HCT116 (cell line): ENCODE measurements at regions not wholly inside any gene's neighbourhood (a gene's known extent, or its start where the extent isn't known, plus 50 kb on each side); places are given as distances from the start of the nearest gene placed in this dataset.

Experiments used
- ATF3 ChIP-seq: IDR thresholded peaks from 2 replicates; pipeline ENCODE4 v1.6.1; 2012
- ELF1 ChIP-seq: IDR thresholded peaks from 2 replicates; pipeline ENCODE4 v1.6.1; 2012; ENCODE audit warnings: low read depth, borderline replicate concordance
- SRF ChIP-seq: IDR thresholded peaks from 2 replicates; pipeline ENCODE4 v1.6.1; 2012; ENCODE audit warnings: low read depth
- TF ChIP-seq, protein P1 (sequence below), 3 experiments: fragments of 200-600 bp in 1 of 3; sonication (generic) in 1 of 3; IDR thresholded peaks in 2 of 3; conservative IDR thresholded peaks in 1 of 3; 2 replicates each; pipeline ENCODE4 v1.5.1; 2012 to 2017; ENCODE audit warnings: low read depth in 2 of 3, low read length in 2 of 3, antibody characterized with exemption in 1 of 3, borderline replicate concordance in 1 of 3, control low read depth in 1 of 3, mild to moderate bottlenecking in 1 of 3, mixed read lengths in 1 of 3, mixed run types in 1 of 3, moderate library complexity in 1 of 3; ENCODE audit not compliant: insufficient read depth in 1 of 3

DNA sequence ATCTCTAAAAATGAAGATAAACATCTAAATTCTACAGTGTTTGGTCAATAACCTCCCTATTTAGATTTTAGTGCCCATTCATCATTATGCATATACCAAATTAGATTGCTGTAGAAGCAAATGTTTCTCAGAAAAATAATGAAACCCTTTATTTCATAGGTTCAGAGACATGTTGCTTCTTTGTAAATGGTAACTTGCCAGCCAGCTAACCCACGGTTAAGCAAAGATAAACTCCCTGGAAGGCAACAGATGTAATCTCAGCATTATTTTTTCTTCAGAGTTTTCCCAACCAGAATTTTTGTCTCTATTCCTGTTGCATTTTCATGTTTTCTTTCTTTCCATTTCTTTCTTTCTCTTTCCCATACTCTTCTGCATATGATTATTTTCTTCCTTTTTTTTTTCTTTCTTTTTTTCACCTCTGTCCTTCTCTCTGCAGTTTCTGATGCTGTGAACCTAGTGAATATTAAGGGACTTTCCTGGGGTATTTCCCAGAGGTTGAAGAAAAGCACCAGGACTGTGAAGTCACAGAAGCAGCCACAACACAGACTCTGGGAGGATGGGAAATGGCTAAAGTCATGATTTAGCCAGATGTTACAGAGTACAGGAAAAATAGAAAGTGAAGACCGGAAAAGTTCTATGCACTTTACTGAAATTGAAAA lies 50.0 kb upstream of the DSG1 start:
- TF ChIP-seq, protein P1, sequence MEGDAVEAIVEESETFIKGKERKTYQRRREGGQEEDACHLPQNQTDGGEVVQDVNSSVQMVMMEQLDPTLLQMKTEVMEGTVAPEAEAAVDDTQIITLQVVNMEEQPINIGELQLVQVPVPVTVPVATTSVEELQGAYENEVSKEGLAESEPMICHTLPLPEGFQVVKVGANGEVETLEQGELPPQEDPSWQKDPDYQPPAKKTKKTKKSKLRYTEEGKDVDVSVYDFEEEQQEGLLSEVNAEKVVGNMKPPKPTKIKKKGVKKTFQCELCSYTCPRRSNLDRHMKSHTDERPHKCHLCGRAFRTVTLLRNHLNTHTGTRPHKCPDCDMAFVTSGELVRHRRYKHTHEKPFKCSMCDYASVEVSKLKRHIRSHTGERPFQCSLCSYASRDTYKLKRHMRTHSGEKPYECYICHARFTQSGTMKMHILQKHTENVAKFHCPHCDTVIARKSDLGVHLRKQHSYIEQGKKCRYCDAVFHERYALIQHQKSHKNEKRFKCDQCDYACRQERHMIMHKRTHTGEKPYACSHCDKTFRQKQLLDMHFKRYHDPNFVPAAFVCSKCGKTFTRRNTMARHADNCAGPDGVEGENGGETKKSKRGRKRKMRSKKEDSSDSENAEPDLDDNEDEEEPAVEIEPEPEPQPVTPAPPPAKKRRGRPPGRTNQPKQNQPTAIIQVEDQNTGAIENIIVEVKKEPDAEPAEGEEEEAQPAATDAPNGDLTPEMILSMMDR (IDR thresholded peaks at IDR 0.05 in 2 of 3, conservative IDR thresholded peaks at IDR 0.05 in 1 of 3; ENCODE audit: borderline replicate concordance in 1 of 3, insufficient read depth in 1 of 3, low read depth in 2 of 3, low read length in 2 of 3): no peak
- TF ChIP-seq ATF3 (no peak), ELF1 (no peak), SRF (no peak)
